HG03354 (cell line): ENCODE measurements at regions not wholly inside any gene's neighbourhood (a gene's known extent, or its start where the extent isn't known, plus 50 kb on each side); places are given as distances from the start of the nearest gene placed in this dataset.
"Not testable (repeated sequence)": the region's sequence is repeated elsewhere in the genome, so short reads cannot be mapped to it uniquely, and the experiment has no call there.

Experiments
- ATAC-seq: cut with Tn5 transposase; IDR thresholded peaks from one replicate; pipeline ENCODE4 v1.9.1; 2021; ENCODE audit warnings: mild to moderate bottlenecking; ENCODE audit not compliant: unreplicated experiment, poor library complexity, severe bottlenecking

DNA sequence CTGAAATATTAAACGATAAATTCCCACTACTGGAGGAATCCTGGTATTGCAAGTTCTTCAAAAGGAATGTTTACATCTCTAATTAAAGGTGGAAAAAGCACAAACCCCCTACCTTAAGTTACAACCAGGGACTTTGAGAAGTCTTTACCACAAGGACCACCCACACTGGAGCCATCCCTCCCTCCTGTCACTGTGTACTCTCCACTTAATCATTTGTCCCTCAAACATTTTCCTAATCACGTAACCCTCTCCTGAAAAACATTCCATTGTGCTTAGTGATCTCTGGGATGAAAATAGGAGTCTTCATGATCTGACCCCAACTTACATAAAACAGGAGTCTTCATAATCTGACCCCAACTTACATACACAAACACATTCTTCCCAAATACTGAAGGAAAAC lies 85.7 kb downstream of the SUCLG1 start:
- no peak for ATAC-seq

- no peak for ATAC-seq
These were observed 96.5 kb downstream of the SUCLG1 start for GRCh38 chr2:84362541-84362940.

DNA sequence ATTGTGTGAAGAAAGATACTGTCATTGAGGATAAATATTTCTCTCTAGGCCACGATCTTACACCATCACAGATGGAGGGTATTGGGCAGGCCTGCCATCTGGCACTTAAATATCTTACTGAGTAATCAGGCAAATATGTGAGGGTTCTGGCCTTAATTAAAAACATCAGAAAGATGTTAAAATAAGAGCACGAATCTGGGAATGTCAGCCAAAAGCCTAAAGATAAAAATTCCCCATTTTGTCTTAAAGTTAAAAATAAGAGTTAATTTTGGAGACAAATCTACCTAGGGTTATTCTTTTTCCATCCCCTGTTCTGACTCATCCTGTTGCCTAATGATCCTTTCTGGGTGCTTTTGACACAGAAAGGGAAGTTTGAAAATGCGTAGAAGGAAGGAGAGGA lies 121.0 kb downstream of the SUCLG1 start:
- no peak for ATAC-seq

DNA sequence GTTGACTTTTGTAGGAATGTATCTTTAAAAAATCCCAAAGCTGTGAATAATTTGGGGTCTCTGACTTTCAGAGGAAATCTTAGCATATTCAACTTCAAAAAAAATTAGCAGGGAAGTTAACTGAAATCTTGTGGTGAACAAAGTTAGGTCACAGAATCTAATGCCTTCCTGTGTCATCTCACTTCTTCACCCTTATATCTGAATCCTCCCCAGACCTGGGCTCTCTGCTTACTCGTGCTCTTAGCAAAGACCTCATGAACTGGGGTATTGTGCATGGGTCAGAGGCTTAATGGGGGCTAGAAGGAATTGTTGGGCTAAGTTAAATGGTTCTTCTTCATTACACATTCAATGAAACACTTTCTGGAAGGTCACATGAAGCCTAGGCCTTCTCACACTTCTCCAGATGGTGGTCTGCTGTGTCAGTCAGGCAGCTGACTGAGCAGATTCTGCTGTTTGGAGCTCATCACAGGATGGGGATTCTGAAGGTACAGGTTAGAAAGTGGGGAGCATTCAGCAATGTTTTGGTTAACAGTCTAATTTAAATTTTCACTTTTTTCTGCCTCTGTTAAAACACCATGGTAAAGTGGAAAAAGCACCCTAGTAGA lies 131.3 kb downstream of the SUCLG1 start:
- no peak for ATAC-seq

GRCh38 chr2:84326831-84327432 lies 132.1 kb downstream of the SUCLG1 start:
- no peak for ATAC-seq

- no peak for ATAC-seq
These were observed 135.2 kb downstream of the SUCLG1 start for GRCh38 chr2:84323890-84324289.

- ATAC-seq: no peak
These were observed 138.1 kb downstream of the SUCLG1 start for GRCh38 chr2:84320940-84321339.

DNA sequence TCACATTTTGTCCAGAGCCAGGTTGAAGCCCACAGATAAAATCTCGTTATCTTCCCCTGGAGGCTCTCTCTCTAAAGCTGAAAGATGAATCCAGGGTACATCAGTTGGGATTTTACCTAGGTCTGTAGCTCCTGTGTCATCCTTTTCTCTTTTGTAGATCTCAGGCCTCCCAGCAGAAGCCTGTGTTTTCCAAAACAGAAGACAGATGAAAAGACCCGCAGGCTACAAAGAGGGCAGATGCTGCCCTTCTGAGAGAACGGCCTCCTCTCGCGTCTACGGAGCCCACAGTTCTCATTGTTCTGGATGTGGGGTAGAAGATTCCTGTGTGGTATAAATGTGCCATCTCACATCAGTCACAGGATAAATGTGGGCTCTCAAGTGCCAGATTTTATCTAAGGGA lies 139.5 kb downstream of the SUCLG1 start:
- ATAC-seq: no peak

GRCh38 chr2:84317135-84317534 lies 141.9 kb downstream of the SUCLG1 start:
- no peak for ATAC-seq

GRCh38 chr2:84314901-84315330 lies 144.2 kb downstream of the SUCLG1 start:
- ATAC-seq: peak; percentile 98

DNA sequence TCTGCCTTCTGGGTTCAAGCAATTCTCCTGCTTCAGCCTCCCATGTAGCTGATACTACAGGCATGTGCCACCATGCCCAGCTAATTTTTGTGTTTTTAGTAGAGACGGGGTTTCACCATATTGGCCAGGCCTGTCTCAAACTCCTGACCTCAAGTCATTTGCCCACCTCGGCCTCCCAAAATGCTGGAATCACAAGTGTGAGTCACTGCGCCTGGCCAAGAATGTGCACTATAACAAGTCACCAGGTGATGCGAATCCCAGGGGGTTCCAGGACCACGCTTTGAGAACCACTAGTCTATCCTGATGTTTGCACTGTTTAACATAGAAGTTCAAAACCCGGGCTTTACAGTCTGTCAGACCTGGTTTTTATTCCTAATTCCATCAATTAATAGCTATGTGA lies 144.8 kb downstream of the SUCLG1 start:
- ATAC-seq: no peak

- no peak for ATAC-seq
These were observed 149.8 kb downstream of the SUCLG1 start for GRCh38 chr2:84309281-84309680.

DNA sequence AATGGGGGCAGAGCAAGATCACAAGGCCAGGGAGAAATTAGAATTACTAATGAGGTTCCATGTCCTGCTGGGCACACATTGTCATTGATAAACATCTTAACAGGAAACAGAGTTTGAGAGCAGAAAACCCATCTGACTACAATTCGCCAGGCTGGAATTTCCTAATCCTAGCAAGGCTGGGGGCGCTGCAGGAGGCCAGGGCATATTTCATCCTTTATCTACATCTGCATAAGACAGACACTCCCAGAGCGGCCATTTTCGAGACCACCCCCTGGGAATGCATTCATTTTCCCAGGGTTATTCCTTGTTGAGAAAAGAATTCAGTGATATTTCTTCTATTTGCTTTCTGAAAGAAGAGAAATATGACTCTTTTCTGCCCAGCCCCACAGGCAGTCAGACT lies 152.7 kb downstream of the SUCLG1 start:
- no peak for ATAC-seq

DNA sequence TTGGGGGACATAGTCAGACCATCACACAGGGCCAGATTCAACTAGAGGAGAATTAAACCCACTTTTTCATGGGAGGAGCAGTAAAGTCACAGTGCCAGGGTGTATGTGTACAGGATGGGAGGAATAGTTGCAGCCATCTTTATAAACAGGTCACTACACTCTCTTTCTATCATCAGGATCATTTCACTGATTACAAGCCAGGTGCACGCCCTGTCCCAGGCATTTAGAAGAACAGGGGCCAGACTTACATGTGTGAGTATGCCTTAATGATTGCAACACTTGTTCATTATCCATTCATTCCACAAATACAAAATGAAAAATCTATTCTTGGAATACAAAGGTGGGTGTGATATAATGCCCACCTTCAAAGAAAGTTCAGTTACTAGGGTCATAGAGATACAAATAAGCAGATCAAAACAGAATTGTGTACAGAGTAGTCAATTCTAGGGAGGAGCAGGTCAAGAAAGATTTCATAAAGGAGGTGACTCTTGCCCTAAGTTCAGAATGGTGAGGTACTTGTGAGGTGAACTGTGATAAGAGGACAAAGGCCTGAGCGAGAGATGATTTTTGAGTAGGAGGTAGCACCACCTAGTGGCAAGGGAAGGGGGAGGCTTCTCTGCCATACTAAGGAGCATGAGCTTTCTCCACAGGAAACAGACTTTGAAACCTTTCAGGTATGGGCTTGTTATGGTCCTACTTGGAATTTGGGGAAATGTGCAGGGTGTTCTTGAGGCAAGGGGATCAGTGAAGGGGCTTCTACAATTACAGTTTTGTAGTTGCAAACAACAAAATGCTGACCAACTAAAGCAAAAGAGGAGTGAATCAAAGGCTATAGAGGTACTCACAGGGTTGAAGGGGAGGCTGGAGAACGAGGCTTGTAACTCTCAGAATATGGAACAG lies 156.3 kb downstream of the SUCLG1 start:
- ATAC-seq: peak; percentile 99

GRCh38 chr2:84301717-84302116 lies 157.4 kb downstream of the SUCLG1 start:
- ATAC-seq: no peak

GRCh38 chr2:84300696-84301029 lies 158.4 kb downstream of the SUCLG1 start:
- no peak for ATAC-seq

GRCh38 chr2:84300001-84300695 lies 158.9 kb downstream of the SUCLG1 start:
- ATAC-seq: not testable (repeated sequence)

- no peak for ATAC-seq
These were observed 159.8 kb downstream of the SUCLG1 start for GRCh38 chr2:84299211-84299775.

GRCh38 chr2:84297155-84297554 lies 161.9 kb downstream of the SUCLG1 start:
- ATAC-seq: no peak

DNA sequence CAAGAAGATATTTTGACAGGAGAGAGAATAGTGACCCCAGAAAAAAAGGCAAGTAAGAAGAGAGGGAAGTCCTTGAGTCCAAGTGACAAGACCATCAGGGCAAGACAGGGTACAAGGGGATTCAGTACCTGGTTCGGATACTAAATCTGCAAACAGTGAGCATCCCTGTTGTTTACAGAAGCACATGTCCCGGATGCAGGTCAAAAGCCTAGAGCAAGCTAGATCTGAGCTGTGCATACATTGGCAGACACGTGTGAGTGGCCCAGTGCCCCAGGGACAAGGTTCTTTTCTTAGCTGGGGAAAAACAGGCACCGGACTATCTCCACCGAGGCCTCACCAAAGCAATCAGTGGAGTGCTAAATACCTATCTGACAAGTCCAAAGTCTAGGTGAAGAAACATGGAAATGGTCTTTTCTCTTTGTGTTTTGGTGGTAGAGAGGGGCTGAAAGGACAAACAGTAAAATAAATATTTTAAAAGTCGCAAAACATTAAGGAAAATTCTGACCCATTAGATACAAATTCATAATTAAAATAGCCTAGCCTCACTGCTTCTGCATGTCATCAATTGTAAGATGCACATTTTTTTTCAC lies 165.2 kb downstream of the SUCLG1 start:
- ATAC-seq: no peak
